ENCODE measurements at regions not wholly inside any gene's neighbourhood (a gene's known extent, or its start where the extent isn't known, plus 50 kb on each side); places are given as distances from the start of the nearest gene placed in this dataset.

GRCh38 chr13:29902632-29903305 is 52.4 kb upstream of the UBL3 start:
- no peak for DNase-seq (ENCODE audit: low spot score)
- TF ChIP-seq MAX (IDR thresholded peaks at IDR 0.05) (no peak), SP1 (IDR thresholded peaks at IDR 0.05) (no peak), NR2F2 (IDR thresholded peaks at IDR 0.05) (no peak), JUND (IDR thresholded peaks at IDR 0.05) (no peak), YY1 (IDR thresholded peaks at IDR 0.05) (no peak), TAF1 (conservative IDR thresholded peaks at IDR 0.05) (no peak), GABPA (IDR thresholded peaks at IDR 0.05 in 1 of 2, conservative IDR thresholded peaks at IDR 0.05 in 1 of 2) (no peak), ZBTB33 (IDR thresholded peaks at IDR 0.05) (no peak), EGR1 (IDR thresholded peaks at IDR 0.05; ENCODE audit: low read depth in 2 of 2) (no peak)
- H3K4me1 ChIP-seq (ENCODE audit: control insufficient read depth in 4 of 4, insufficient read depth in 4 of 4, low read length in 3 of 4): peaks cover 0 to 4% (median 2%) of the 10 kb centered on the region in 4 donors
- no peaks in the 10 kb centered on the region for H3K9me3 ChIP-seq (ENCODE audit: control insufficient read depth in 4 of 4, low read length in 3 of 4)
- H3K4me3 ChIP-seq (ENCODE audit: low read depth in 1 of 3, low read length in 3 of 3): no peak overlapping the region
- no peak overlapping the region for H3K27ac ChIP-seq (ENCODE audit: low read depth in 1 of 2, low read length in 2 of 2)
- WGBS: 66% methylated on average over 4 of the region's 4 CpGs
- no peaks in the 10 kb centered on the region for H3K27me3 ChIP-seq (ENCODE audit: control insufficient read depth in 4 of 4, insufficient read depth in 4 of 4, low read length in 3 of 4)
- no peaks in the 10 kb centered on the region for H3K36me3 ChIP-seq (ENCODE audit: control insufficient read depth in 4 of 4, insufficient read depth in 3 of 4, low read depth in 1 of 4, low read length in 3 of 4)
- H3K9ac ChIP-seq (ENCODE audit: low read depth in 1 of 2, low read length in 2 of 2): no peak overlapping the region

GRCh38 chr13:29901710-29902631 is 51.6 kb upstream of the UBL3 start:
- H3K27ac ChIP-seq (ENCODE audit: low read depth in 1 of 2, low read length in 2 of 2): no peak overlapping the region
- H3K9ac ChIP-seq (ENCODE audit: low read depth in 1 of 2, low read length in 2 of 2): no peak overlapping the region
- no peak for TF ChIP-seq REST (IDR thresholded peaks at IDR 0.05)
- TF ChIP-seq NR2F2 (IDR thresholded peaks at IDR 0.05): no peak
- no peak for TF ChIP-seq ATF3 (IDR thresholded peaks at IDR 0.05)
- TF ChIP-seq RXRA (IDR thresholded peaks at IDR 0.05): no peak
- TF ChIP-seq CTCF (IDR thresholded peaks at IDR 0.05; ENCODE audit: low read depth, low read length, missing input control): no peak
- TF ChIP-seq HNF4A (conservative IDR thresholded peaks at IDR 0.05): no peak
- no peak for TF ChIP-seq TAF1 (conservative IDR thresholded peaks at IDR 0.05)
- no peak for TF ChIP-seq JUND (IDR thresholded peaks at IDR 0.05)
- no peak for TF ChIP-seq FOXA2 (IDR thresholded peaks at IDR 0.05)
- TF ChIP-seq HNF4G (IDR thresholded peaks at IDR 0.05): no peak
- TF ChIP-seq ZBTB33 (IDR thresholded peaks at IDR 0.05): no peak
- TF ChIP-seq FOXA1 (IDR thresholded peaks at IDR 0.05): no peak
- TF ChIP-seq EGR1 (IDR thresholded peaks at IDR 0.05; ENCODE audit: low read depth in 2 of 2): no peak
- TF ChIP-seq RAD21 (IDR thresholded peaks at IDR 0.05): no peak
- TF ChIP-seq MAX (IDR thresholded peaks at IDR 0.05): no peak
- no peak overlapping the region for H3K4me3 ChIP-seq (ENCODE audit: low read depth in 1 of 3, low read length in 3 of 3)
- WGBS: 75% methylated on average over 11 of the region's 11 CpGs
- H3K27me3 ChIP-seq (ENCODE audit: control insufficient read depth in 4 of 4, insufficient read depth in 4 of 4, low read length in 3 of 4): no peaks in the 10 kb centered on the region
- H3K4me1 ChIP-seq (ENCODE audit: control insufficient read depth in 4 of 4, insufficient read depth in 4 of 4, low read length in 3 of 4): peaks cover 0 to 4% (median 2%) of the 10 kb centered on the region in 4 donors
- no peaks in the 10 kb centered on the region for H3K36me3 ChIP-seq (ENCODE audit: control insufficient read depth in 4 of 4, insufficient read depth in 3 of 4, low read depth in 1 of 4, low read length in 3 of 4)
- no peaks in the 10 kb centered on the region for H3K9me3 ChIP-seq (ENCODE audit: control insufficient read depth in 4 of 4, low read length in 3 of 4)
- DNase-seq (ENCODE audit: low spot score): no peak

All from liver (tissue), 8 donors.